BJ (cell line): ENCODE measurements at regions not wholly inside any gene's neighbourhood (a gene's known extent, or its start where the extent isn't known, plus 50 kb on each side); places are given as distances from the start of the nearest gene placed in this dataset.

Experiments used
- CTCF ChIA-PET: fragments of 350-600 bp; formaldehyde crosslinking; extraction: SDS; loops from one replicate; lab custom pipeline; 2021; ENCODE audit warnings: antibody characterized with exemption, inconsistent platforms; lab: Yijun Ruan, JAX
- POLR2A ChIA-PET: fragments of 300-600 bp; sonication (Branson Sonifier 250); formaldehyde crosslinking; extraction: SDS; loops from one replicate; lab custom pipeline; 2021; ENCODE audit warnings: antibody characterized with exemption; lab: Charles Lee
- DNase-seq: peaks from one replicate; pipeline ENCODE4 v3.0.0-alpha.2; 2011; ENCODE audit warnings: low read depth
- H3K27me3 ChIP-seq: 2 replicates; pipeline ENCODE4 v1.6.0; 2011; ENCODE audit warnings: low read length; ENCODE audit not compliant: control insufficient read depth, insufficient read depth
- H3K36me3 ChIP-seq: 2 replicates; pipeline ENCODE4 v1.5.1; 2011; ENCODE audit warnings: low read length; ENCODE audit not compliant: control insufficient read depth, insufficient read depth
- H3K4me3 ChIP-seq: 2 replicates; pipeline ENCODE4 v1.5.1; 2011; ENCODE audit warnings: low read depth, mild to moderate bottlenecking, control low read depth, low read length
- CTCF ChIP-seq: IDR thresholded peaks from 2 replicates; pipeline ENCODE4 v1.5.1; 2011; ENCODE audit warnings: low read depth, mild to moderate bottlenecking, control low read depth, inconsistent platforms, low read length, moderate library complexity; ENCODE audit not compliant: insufficient read depth

- Histone ChIP-seq H3K36me3 (no peaks in the 10 kb centered on the region), H3K4me3 (no peak overlapping the region), H3K27me3 (no peaks in the 10 kb centered on the region)
- POLR2A ChIA-PET = no interaction called here
- no peak for DNase-seq
- TF ChIP-seq CTCF = no peak
- CTCF ChIA-PET = no interaction called here
These were observed 1082.5 kb upstream of the WWC1 start for GRCh38 chr5:167208911-167209310.

GRCh38 chr5:167217097-167217743 lies 1074.2 kb upstream of the WWC1 start:
- Histone ChIP-seq H3K4me3 (no peak overlapping the region), H3K36me3 (no peaks in the 10 kb centered on the region), H3K27me3 (no peaks in the 10 kb centered on the region)
- ChIA-PET POLR2A (no interaction called here), CTCF (no interaction called here)
- no peak for DNase-seq
- TF ChIP-seq CTCF = no peak

GRCh38 chr5:167219298-167219697 lies 1072.1 kb upstream of the WWC1 start:
- no peaks in the 10 kb centered on the region for H3K36me3 ChIP-seq
- DNase-seq = no peak
- no peak for TF ChIP-seq CTCF
- H3K4me3 ChIP-seq = no peak overlapping the region
- ChIA-PET POLR2A (no interaction called here), CTCF (no interaction called here)
- no peaks in the 10 kb centered on the region for H3K27me3 ChIP-seq

GRCh38 chr5:167226386-167226785 lies 1065.1 kb upstream of the WWC1 start:
- DNase-seq = no peak
- no peaks in the 10 kb centered on the region for H3K36me3 ChIP-seq
- no peak overlapping the region for H3K4me3 ChIP-seq
- POLR2A ChIA-PET = no interaction called here
- CTCF ChIA-PET = no interaction called here
- TF ChIP-seq CTCF = no peak
- H3K27me3 ChIP-seq = no peaks in the 10 kb centered on the region

- ChIA-PET POLR2A (no interaction called here), CTCF (no interaction called here)
These were observed 1063.3 kb upstream of the WWC1 start for GRCh38 chr5:167228134-167228533.

More at GRCh38 chr5:167228134-167228533, 1063.3 kb upstream of the WWC1 start:
- no peaks in the 10 kb centered on the region for H3K36me3 ChIP-seq
- no peak overlapping the region for H3K4me3 ChIP-seq
- TF ChIP-seq CTCF = no peak
- no peaks in the 10 kb centered on the region for H3K27me3 ChIP-seq
- DNase-seq = no peak
